ENCODE measurements at regions not wholly inside any gene's neighbourhood (a gene's known extent, or its start where the extent isn't known, plus 50 kb on each side); places are given as distances from the start of the nearest gene placed in this dataset.

DNA sequence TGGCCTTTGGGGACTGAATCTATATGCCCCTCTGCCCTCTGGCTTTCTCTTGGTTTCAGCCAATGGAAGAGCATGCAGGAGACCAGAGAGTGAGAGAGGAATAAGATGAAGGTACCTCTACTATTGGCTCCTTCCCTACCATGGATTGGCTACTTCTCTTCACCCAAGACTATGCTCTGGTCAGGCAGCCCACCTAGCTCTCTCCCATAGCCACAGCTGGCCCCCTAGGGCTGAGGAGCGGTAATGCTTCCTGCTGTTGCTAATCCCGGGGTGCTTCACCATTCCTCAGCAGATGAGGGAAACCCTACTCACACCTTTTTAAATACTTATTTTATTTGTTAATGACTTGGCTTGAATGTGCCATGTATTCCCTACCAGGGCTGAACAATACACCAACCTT is 142.4 kb downstream of the MREG start:
- Histone ChIP-seq H3K4me3 (no peak overlapping the region), H3K27ac (no peak overlapping the region), H3K4me1 (no peaks in the 10 kb centered on the region), H3K27me3 (no peaks in the 10 kb centered on the region), H3K36me3 (no peaks in the 10 kb centered on the region), H3K9me3 (no peaks in the 10 kb centered on the region)
- intact Hi-C loops (cut with DNase I), result no loop called here
- DNase-seq (ENCODE audit: low spot score in 2 of 2), result no peak
- TF ChIP-seq, protein P1, sequence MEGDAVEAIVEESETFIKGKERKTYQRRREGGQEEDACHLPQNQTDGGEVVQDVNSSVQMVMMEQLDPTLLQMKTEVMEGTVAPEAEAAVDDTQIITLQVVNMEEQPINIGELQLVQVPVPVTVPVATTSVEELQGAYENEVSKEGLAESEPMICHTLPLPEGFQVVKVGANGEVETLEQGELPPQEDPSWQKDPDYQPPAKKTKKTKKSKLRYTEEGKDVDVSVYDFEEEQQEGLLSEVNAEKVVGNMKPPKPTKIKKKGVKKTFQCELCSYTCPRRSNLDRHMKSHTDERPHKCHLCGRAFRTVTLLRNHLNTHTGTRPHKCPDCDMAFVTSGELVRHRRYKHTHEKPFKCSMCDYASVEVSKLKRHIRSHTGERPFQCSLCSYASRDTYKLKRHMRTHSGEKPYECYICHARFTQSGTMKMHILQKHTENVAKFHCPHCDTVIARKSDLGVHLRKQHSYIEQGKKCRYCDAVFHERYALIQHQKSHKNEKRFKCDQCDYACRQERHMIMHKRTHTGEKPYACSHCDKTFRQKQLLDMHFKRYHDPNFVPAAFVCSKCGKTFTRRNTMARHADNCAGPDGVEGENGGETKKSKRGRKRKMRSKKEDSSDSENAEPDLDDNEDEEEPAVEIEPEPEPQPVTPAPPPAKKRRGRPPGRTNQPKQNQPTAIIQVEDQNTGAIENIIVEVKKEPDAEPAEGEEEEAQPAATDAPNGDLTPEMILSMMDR (IDR thresholded peaks at IDR 0.05), result no peak

DNA sequence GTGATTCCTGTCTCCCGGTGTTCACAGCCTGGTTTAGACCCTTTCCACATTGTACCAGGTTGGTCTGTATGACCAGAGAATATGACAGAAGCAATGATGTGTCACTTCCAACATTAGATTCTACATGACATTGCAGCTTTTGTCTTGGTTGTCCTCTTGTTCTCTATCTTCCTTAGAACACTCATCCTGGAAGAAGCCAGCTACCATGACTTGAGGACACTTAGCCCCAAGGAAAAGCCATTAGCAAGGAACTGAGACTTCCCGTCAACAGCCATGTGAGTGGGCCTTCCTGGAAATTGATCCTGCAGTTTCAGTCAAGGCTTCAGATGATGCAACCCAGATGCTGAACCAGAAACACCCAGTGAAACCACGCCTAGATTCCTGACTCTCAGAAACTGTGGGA is 143.3 kb downstream of the MREG start:
- DNase-seq (ENCODE audit: low spot score in 2 of 2), result no peak
- Histone ChIP-seq H3K4me3 (no peak overlapping the region), H3K27me3 (no peaks in the 10 kb centered on the region), H3K36me3 (no peaks in the 10 kb centered on the region), H3K4me1 (no peaks in the 10 kb centered on the region), H3K27ac (no peak overlapping the region), H3K9me3 (no peaks in the 10 kb centered on the region)
- TF ChIP-seq, protein P1 (IDR thresholded peaks at IDR 0.05), result no peak
- intact Hi-C loops (cut with DNase I), result no loop called here

DNA sequence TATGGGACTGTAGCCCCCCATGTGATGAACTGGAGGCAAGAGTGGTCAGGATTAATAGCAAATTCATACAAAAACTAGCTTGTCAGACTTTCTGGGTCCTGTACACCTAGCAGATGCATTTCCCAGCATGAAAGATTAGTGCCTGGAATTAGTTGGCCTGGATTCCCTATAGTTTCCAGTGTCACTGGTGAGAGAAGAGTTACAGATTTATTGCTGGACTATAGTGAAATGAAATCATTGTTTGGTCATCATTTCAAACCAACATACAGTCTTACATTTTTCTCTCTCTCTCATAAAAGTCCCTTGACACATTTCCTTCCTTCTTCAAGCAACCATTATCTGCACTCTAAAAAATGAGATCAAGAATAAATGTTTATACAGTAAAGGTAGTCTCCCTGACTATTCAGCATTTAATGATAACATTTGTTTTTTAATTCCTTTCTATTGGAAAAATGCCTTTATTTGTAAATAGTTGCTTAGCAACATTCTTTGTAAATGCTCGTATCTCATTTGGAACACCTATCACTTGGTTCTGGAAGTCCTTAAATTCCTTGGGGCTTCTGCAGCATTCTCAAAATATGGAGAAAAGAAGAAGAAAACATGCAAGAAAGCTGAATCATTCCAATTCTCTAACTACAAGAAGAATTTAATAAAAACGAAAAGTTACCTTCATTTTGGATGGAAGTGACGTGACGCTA is 144.4 kb downstream of the MREG start:
- Histone ChIP-seq H3K27me3 (no peaks in the 10 kb centered on the region), H3K27ac (no peak overlapping the region), H3K9me3 (no peaks in the 10 kb centered on the region), H3K36me3 (no peaks in the 10 kb centered on the region), H3K4me3 (no peak overlapping the region), H3K4me1 (no peaks in the 10 kb centered on the region)
- TF ChIP-seq, protein P1 (IDR thresholded peaks at IDR 0.05), result no peak
- no peak for DNase-seq (ENCODE audit: low spot score in 2 of 2)
- intact Hi-C loops (cut with DNase I), result no loop called here

GRCh38 chr2:215866606-215867005 is 146.7 kb downstream of the MREG start:
- H3K4me1 ChIP-seq, result no peaks in the 10 kb centered on the region
- H3K4me3 ChIP-seq, result no peak overlapping the region
- DNase-seq (ENCODE audit: low spot score in 2 of 2), result no peak
- no peaks in the 10 kb centered on the region for H3K9me3 ChIP-seq
- intact Hi-C loops (cut with DNase I), result no loop called here
- no peak overlapping the region for H3K27ac ChIP-seq
- TF ChIP-seq, protein P1 (IDR thresholded peaks at IDR 0.05), result no peak
- no peaks in the 10 kb centered on the region for H3K27me3 ChIP-seq
- no peaks in the 10 kb centered on the region for H3K36me3 ChIP-seq

- TF ChIP-seq, protein P1 (IDR thresholded peaks at IDR 0.05), result no peak
- no peak for DNase-seq (ENCODE audit: low spot score in 2 of 2)
- no peaks in the 10 kb centered on the region for H3K27me3 ChIP-seq
- intact Hi-C loops (cut with DNase I), result no loop called here
- no peaks in the 10 kb centered on the region for H3K4me1 ChIP-seq
- no peaks in the 10 kb centered on the region for H3K9me3 ChIP-seq
- no peak overlapping the region for H3K27ac ChIP-seq
- H3K4me3 ChIP-seq, result no peak overlapping the region
- no peaks in the 10 kb centered on the region for H3K36me3 ChIP-seq
Observed at GRCh38 chr2:215863687-215864086, 149.7 kb downstream of the MREG start.

DNA sequence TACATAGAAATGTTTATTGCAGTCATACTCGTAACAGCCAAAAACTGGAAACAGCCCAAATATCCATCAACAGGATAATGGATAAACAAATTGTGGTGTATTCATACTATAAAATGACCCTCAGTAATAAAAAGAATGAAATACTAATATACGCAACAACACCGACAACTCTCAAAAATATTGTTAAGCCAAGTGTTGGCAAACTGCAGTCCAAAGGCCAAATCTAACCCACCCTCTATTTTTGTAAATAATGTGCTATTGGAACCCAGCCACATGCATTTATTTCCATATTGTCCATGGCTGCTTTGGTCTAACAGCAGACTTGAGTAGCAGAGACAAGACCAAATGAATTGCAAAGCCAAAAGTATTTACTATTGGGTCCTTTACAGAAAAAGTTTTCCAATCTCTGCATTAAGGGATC is 151.0 kb downstream of the MREG start:
- H3K27ac ChIP-seq, result no peak overlapping the region
- no peak overlapping the region for H3K4me3 ChIP-seq
- no peaks in the 10 kb centered on the region for H3K9me3 ChIP-seq
- H3K4me1 ChIP-seq, result no peaks in the 10 kb centered on the region
- H3K36me3 ChIP-seq, result no peaks in the 10 kb centered on the region
- intact Hi-C loops (cut with DNase I), result no loop called here
- no peak for DNase-seq (ENCODE audit: low spot score in 2 of 2)
- H3K27me3 ChIP-seq, result no peaks in the 10 kb centered on the region
- TF ChIP-seq, protein P1 (IDR thresholded peaks at IDR 0.05), result no peak

Data from ascending aorta (tissue), 2 donors.